HG03039 (cell line): ENCODE measurements at regions not wholly inside any gene's neighbourhood (a gene's known extent, or its start where the extent isn't known, plus 50 kb on each side); places are given as distances from the start of the nearest gene placed in this dataset.

ENCODE experiments used
- ATAC-seq: cut with Tn5 transposase; IDR thresholded peaks from one replicate; pipeline ENCODE4 v1.9.1; 2021; ENCODE audit warnings: mild to moderate bottlenecking, moderate library complexity; ENCODE audit not compliant: unreplicated experiment

- ATAC-seq = no peak
Observed at GRCh38 chr1:191634801-191635508, 523.3 kb upstream of the RGS18 start.

GRCh38 chr1:191636345-191636744 is 521.9 kb upstream of the RGS18 start:
- ATAC-seq = no peak

GRCh38 chr1:191641420-191642260 is 516.6 kb upstream of the RGS18 start:
- ATAC-seq = no peak

- no peak for ATAC-seq
Observed at GRCh38 chr1:191643060-191643459, 515.2 kb upstream of the RGS18 start.

GRCh38 chr1:191648939-191649338 is 509.3 kb upstream of the RGS18 start:
- no peak for ATAC-seq

GRCh38 chr1:191662051-191662450 is 496.2 kb upstream of the RGS18 start:
- no peak for ATAC-seq

GRCh38 chr1:191662746-191663145 is 495.5 kb upstream of the RGS18 start:
- ATAC-seq = no peak

- ATAC-seq = no peak
Observed at GRCh38 chr1:191668525-191668924, 489.7 kb upstream of the RGS18 start.

- no peak for ATAC-seq
Observed at GRCh38 chr1:191669629-191670028, 488.6 kb upstream of the RGS18 start.

- ATAC-seq = no peak
Observed at GRCh38 chr1:191671236-191671635, 487.0 kb upstream of the RGS18 start.

- no peak for ATAC-seq
Observed at GRCh38 chr1:191674626-191675179, 483.6 kb upstream of the RGS18 start.

- no peak for ATAC-seq
Observed at GRCh38 chr1:191675856-191676783, 482.1 kb upstream of the RGS18 start.

GRCh38 chr1:191685669-191686068 is 472.6 kb upstream of the RGS18 start:
- no peak for ATAC-seq

- ATAC-seq = no peak
Observed at GRCh38 chr1:191687721-191688120, 470.5 kb upstream of the RGS18 start.

GRCh38 chr1:191690931-191691330 is 467.3 kb upstream of the RGS18 start:
- ATAC-seq = no peak

GRCh38 chr1:191693797-191694196 is 464.5 kb upstream of the RGS18 start:
- no peak for ATAC-seq

GRCh38 chr1:191695865-191696264 is 462.4 kb upstream of the RGS18 start:
- ATAC-seq = peak; percentile 66

- ATAC-seq = no peak
Observed at GRCh38 chr1:191696354-191696753, 461.9 kb upstream of the RGS18 start.

- ATAC-seq = no peak
Observed at GRCh38 chr1:191697556-191697955, 460.7 kb upstream of the RGS18 start.

- no peak for ATAC-seq
Observed at GRCh38 chr1:191698246-191698645, 460.0 kb upstream of the RGS18 start.

- ATAC-seq = peak; percentile 44
Observed at GRCh38 chr1:191699343-191699742, 458.9 kb upstream of the RGS18 start.
